Thymus (tissue), 11 donors: ENCODE measurements at regions not wholly inside any gene's neighbourhood (a gene's known extent, or its start where the extent isn't known, plus 50 kb on each side); places are given as distances from the start of the nearest gene placed in this dataset.

Experiments used
- DNase-seq, 9 donors: peaks; one replicate each; pipeline ENCODE4 v3.0.0-alpha.2; 2013; ENCODE audit warnings: low spot score in 9 of 9, low read depth in 6 of 9, missing footprints in 1 of 9
- H3K27ac ChIP-seq, 2 donors: one replicate each; pipeline ENCODE4 v1.5.1; 2013; ENCODE audit warnings: control low read depth in 1 of 2, low read depth in 1 of 2, low read length in 1 of 2, mild to moderate bottlenecking in 1 of 2, moderate library complexity in 1 of 2
- H3K27me3 ChIP-seq, 2 donors: one replicate each; pipeline ENCODE4 v1.5.1; 2013; ENCODE audit warnings: low read length in 1 of 2; ENCODE audit not compliant: control insufficient read depth in 2 of 2, insufficient read depth in 1 of 2
- H3K36me3 ChIP-seq, 2 donors: one replicate each; pipeline ENCODE4 v1.5.1; 2013; ENCODE audit warnings: low read length in 1 of 2, mild to moderate bottlenecking in 1 of 2, moderate library complexity in 1 of 2; ENCODE audit not compliant: control insufficient read depth in 2 of 2, insufficient read depth in 2 of 2
- H3K4me1 ChIP-seq, 2 donors: one replicate each; pipeline ENCODE4 v1.5.1; 2013; ENCODE audit warnings: low read length in 2 of 2; ENCODE audit not compliant: control insufficient read depth in 2 of 2, insufficient read depth in 2 of 2
- H3K4me3 ChIP-seq, 2 donors: one replicate each; pipeline ENCODE4 v1.5.1; 2013; ENCODE audit warnings: low read length in 2 of 2, control low read depth in 1 of 2, mild to moderate bottlenecking in 1 of 2
- H3K9me3 ChIP-seq, 2 donors: one replicate each; pipeline ENCODE4 v1.5.1; 2013; ENCODE audit warnings: low read length in 1 of 2, mild to moderate bottlenecking in 1 of 2; ENCODE audit not compliant: control insufficient read depth in 2 of 2, insufficient read depth in 1 of 2
- WGBS: extraction: QIAGEN DNeasy Blood & Tissue Kit; methylation state at CpG from one replicate; pipeline ENCODE4 v1.1.7; 2013; 5-methylcytosine and 5-hydroxymethylcytosine counted together
- donor health status: healthy.

DNA sequence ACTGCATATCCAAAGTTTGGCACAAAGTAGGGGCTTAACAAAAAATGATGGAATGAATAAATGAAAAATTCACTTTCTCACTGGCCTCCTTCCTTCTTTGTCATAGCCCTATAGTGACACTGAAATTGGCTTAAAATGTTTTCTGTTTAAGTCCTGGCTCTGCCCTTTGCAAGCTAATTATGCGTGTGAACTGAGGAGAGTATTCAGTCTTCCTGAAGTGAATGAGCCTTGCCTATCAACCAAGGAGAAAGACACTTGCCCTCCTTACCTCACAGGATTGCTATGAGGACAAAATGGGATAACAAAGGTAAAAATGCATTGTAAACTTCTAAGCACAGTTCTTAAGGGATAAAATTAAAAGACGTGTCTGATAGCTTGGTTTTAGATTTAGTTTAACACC is 729.8 kb upstream of the ANO3 start:
- WGBS = 92% methylated on average over 2 of the region's 2 CpGs
- DNase-seq = no peak
- H3K9me3 ChIP-seq = no peaks in the 10 kb centered on the region
- no peaks in the 10 kb centered on the region for H3K4me1 ChIP-seq
- H3K4me3 ChIP-seq = no peak overlapping the region
- no peaks in the 10 kb centered on the region for H3K27me3 ChIP-seq
- no peaks in the 10 kb centered on the region for H3K36me3 ChIP-seq
- no peak overlapping the region for H3K27ac ChIP-seq

DNA sequence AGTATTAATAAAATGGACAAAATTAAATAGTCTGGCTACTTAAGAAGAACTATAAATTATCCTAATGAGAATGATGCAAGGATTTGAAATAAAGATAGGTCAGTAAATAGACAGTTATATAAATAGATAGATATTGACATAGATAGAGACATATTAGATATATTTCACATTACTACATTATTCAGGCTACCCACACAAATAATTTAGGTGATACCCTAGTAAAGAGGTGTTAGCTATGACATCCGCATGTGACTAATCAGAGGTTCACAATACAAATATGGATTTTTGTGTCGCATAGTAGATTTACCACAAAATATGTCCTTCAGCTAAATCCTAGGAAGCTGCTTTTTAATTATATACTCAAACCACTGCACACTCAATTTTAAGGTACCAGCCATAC is 729.0 kb upstream of the ANO3 start:
- no peaks in the 10 kb centered on the region for H3K27me3 ChIP-seq
- H3K9me3 ChIP-seq = no peaks in the 10 kb centered on the region
- no peak for DNase-seq
- no peak overlapping the region for H3K27ac ChIP-seq
- no peak overlapping the region for H3K4me3 ChIP-seq
- 97% methylated on average over 2 of the region's 2 CpGs for WGBS
- H3K4me1 ChIP-seq = no peaks in the 10 kb centered on the region
- H3K36me3 ChIP-seq = no peaks in the 10 kb centered on the region

- no peaks in the 10 kb centered on the region for H3K27me3 ChIP-seq
- H3K4me3 ChIP-seq = no peak overlapping the region
- no peaks in the 10 kb centered on the region for H3K4me1 ChIP-seq
- H3K36me3 ChIP-seq = no peaks in the 10 kb centered on the region
- WGBS = 89% methylated on average over 3 of the region's 3 CpGs
- no peak for DNase-seq
- peaks cover 0 to 8% of the 10 kb centered on the region in 2 donors for H3K9me3 ChIP-seq
- H3K27ac ChIP-seq = no peak overlapping the region
These were observed 719.1 kb upstream of the ANO3 start for GRCh38 chr11:25612806-25613205.

- Histone ChIP-seq H3K4me3 (no peak overlapping the region), H3K9me3 (peaks cover 0 to 8% of the 10 kb centered on the region in 2 donors), H3K27ac (no peak overlapping the region), H3K27me3 (no peaks in the 10 kb centered on the region), H3K36me3 (no peaks in the 10 kb centered on the region), H3K4me1 (no peaks in the 10 kb centered on the region)
- no peak for DNase-seq
- WGBS = 77% methylated on average over 1 of the region's 1 CpG
These were observed 718.5 kb upstream of the ANO3 start for GRCh38 chr11:25613451-25613850.

DNA sequence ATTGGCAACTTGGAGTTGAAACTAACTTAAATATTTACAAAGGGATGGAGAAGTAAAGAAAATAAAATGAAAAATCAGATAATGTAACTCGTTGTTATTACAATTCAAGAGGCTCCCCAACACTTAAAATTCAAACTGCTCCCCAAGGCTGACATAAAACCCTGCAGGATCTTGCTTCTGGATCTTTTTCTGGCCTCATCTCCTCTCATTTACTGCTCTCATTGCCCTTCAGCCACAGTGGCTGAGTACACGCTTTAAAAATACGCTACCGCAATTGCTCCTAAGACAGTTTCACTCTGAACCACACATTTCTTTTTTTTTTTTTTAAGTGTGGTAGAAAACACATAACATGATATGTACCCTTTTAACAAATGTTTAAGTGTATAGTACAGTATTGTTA is 718.1 kb upstream of the ANO3 start:
- H3K27ac ChIP-seq = no peak overlapping the region
- H3K4me3 ChIP-seq = no peak overlapping the region
- H3K36me3 ChIP-seq = no peaks in the 10 kb centered on the region
- no peaks in the 10 kb centered on the region for H3K27me3 ChIP-seq
- DNase-seq = no peak
- WGBS = 89% methylated on average over 4 of the region's 4 CpGs
- H3K4me1 ChIP-seq = no peaks in the 10 kb centered on the region
- H3K9me3 ChIP-seq = peaks cover 0 to 8% of the 10 kb centered on the region in 2 donors

DNA sequence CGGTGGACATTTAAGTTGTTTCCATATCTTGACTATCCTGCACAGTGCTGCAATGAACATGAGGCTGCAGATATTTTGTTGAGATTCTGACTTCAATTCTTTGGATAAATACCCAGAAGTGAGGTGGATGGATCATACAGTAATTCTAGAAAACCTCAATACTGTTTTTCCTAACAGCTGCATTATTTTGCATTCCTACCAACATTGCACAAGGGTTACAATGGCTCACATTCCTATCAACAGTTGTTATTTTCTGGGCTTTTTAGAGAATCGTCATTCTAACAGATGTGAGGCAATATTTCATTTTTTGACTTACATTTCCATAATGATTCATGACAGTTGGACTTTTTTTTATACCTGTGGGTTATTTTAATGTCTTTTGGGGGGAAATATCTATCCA is 716.9 kb upstream of the ANO3 start:
- peaks cover 0 to 7% of the 10 kb centered on the region in 2 donors for H3K9me3 ChIP-seq
- H3K4me1 ChIP-seq = no peaks in the 10 kb centered on the region
- H3K36me3 ChIP-seq = no peaks in the 10 kb centered on the region
- DNase-seq = no peak
- H3K4me3 ChIP-seq = no peak overlapping the region
- no peaks in the 10 kb centered on the region for H3K27me3 ChIP-seq
- WGBS = 86% methylated on average over 2 of the region's 2 CpGs
- H3K27ac ChIP-seq = no peak overlapping the region

DNA sequence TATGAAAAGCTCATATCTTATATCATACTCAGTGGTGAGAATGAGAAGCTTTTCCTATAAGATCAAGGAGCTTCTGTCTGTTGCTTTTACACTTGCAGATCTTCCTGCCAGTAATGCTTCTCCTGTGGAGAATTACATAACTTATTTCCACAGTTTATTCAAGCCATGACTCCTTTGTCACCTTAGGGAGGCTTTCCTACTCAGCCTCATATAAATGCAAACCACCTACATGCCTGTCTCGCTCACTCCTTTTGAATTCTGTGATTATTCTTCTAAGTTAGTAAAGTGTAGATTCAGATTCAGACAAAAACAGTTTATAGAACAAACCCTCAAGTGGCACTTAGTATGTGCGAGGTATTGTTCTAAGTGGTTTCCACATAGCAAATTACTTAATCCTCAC is 716.1 kb upstream of the ANO3 start:
- Histone ChIP-seq H3K27me3 (no peaks in the 10 kb centered on the region), H3K9me3 (peaks cover 0 to 5% of the 10 kb centered on the region in 2 donors), H3K36me3 (no peaks in the 10 kb centered on the region), H3K4me1 (no peaks in the 10 kb centered on the region), H3K4me3 (no peak overlapping the region), H3K27ac (no peak overlapping the region)
- no peak for DNase-seq
- WGBS = 86% methylated on average over 2 of the region's 2 CpGs

GRCh38 chr11:25625094-25625493 is 706.8 kb upstream of the ANO3 start:
- H3K27ac ChIP-seq = no peak overlapping the region
- 92% methylated on average over 3 of the region's 3 CpGs for WGBS
- no peak for DNase-seq

DNA sequence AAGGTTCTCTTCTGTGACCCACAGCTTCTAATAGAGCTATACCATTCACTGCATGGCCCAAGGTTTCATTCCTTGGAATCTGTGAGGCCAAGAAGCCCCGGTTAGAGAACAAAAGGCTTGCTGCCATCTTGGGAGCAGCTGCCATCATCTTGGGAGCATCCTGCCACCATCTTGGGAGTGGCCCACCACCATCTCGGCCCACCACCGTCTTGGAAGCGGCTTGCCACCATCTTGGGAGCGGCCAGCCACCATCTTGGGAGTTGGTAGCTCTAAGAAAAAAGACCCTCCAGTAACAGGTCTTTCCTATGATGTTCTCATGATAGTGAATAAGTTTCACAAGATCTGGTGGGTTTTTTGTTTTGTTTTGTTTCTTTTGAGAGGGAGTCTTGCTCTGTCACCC is 703.9 kb upstream of the ANO3 start:
- Histone ChIP-seq H3K9me3 (peaks cover 0 to 5% of the 10 kb centered on the region in 2 donors), H3K36me3 (no peaks in the 10 kb centered on the region), H3K27ac (no peak overlapping the region), H3K27me3 (no peaks in the 10 kb centered on the region), H3K4me3 (no peak overlapping the region), H3K4me1 (no peaks in the 10 kb centered on the region)
- DNase-seq = no peak
- 92% methylated on average over 5 of the region's 5 CpGs for WGBS

More at GRCh38 chr11:25625094-25625493, 706.8 kb upstream of the ANO3 start:
- no peak overlapping the region for H3K4me3 ChIP-seq
- no peaks in the 10 kb centered on the region for H3K27me3 ChIP-seq
- peaks cover 0 to 5% of the 10 kb centered on the region in 2 donors for H3K9me3 ChIP-seq
- no peaks in the 10 kb centered on the region for H3K4me1 ChIP-seq
- no peaks in the 10 kb centered on the region for H3K36me3 ChIP-seq

GRCh38 chr11:25633230-25633629 is 698.7 kb upstream of the ANO3 start:
- Histone ChIP-seq H3K4me1 (no peaks in the 10 kb centered on the region), H3K27me3 (no peaks in the 10 kb centered on the region), H3K4me3 (no peak overlapping the region), H3K36me3 (no peaks in the 10 kb centered on the region), H3K27ac (no peak overlapping the region), H3K9me3 (no peaks in the 10 kb centered on the region)
- WGBS = 91% methylated on average over 1 of the region's 1 CpG
- DNase-seq = no peak
